NB4 (cell line): ENCODE measurements at regions not wholly inside any gene's neighbourhood (a gene's known extent, or its start where the extent isn't known, plus 50 kb on each side); places are given as distances from the start of the nearest gene placed in this dataset.

Source experiments
- MAX ChIP-seq: IDR thresholded peaks from 2 replicates; pipeline ENCODE4 v1.6.1; 2011; ENCODE audit warnings: low read depth, low read length
- POLR2A ChIP-seq: IDR thresholded peaks from 2 replicates; pipeline ENCODE4 v1.6.1; 2011; ENCODE audit warnings: mild to moderate bottlenecking; ENCODE audit not compliant: insufficient read length; ENCODE audit errors: extremely low read depth
- TF ChIP-seq, protein P1 (sequence below): IDR thresholded peaks from one replicate; pipeline ENCODE4 v1.5.1; 2012; ENCODE audit warnings: low read depth, low read length

GRCh38 chr1:193794239-193794638 is 607.8 kb upstream of the B3GALT2 start:
- TF ChIP-seq POLR2A = no peak
- TF ChIP-seq, protein P1, sequence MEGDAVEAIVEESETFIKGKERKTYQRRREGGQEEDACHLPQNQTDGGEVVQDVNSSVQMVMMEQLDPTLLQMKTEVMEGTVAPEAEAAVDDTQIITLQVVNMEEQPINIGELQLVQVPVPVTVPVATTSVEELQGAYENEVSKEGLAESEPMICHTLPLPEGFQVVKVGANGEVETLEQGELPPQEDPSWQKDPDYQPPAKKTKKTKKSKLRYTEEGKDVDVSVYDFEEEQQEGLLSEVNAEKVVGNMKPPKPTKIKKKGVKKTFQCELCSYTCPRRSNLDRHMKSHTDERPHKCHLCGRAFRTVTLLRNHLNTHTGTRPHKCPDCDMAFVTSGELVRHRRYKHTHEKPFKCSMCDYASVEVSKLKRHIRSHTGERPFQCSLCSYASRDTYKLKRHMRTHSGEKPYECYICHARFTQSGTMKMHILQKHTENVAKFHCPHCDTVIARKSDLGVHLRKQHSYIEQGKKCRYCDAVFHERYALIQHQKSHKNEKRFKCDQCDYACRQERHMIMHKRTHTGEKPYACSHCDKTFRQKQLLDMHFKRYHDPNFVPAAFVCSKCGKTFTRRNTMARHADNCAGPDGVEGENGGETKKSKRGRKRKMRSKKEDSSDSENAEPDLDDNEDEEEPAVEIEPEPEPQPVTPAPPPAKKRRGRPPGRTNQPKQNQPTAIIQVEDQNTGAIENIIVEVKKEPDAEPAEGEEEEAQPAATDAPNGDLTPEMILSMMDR = no peak
- no peak for TF ChIP-seq MAX
